ENCODE measurements at regions not wholly inside any gene's neighbourhood (a gene's known extent, or its start where the extent isn't known, plus 50 kb on each side); places are given as distances from the start of the nearest gene placed in this dataset.

- Histone ChIP-seq H2BK120ac (ENCODE audit: low read depth, low read length) (no peak overlapping the region), H2BK20ac (ENCODE audit: low read depth, low read length) (no peak overlapping the region), H2BK5ac (ENCODE audit: low read depth, low read length, poor library complexity, severe bottlenecking) (no peak overlapping the region), H3K36me3 (ENCODE audit: control insufficient read depth, insufficient read depth, low read length) (no peaks in the 10 kb centered on the region), H3K4me1 (ENCODE audit: control insufficient read depth, insufficient read depth, low read length) (no peaks in the 10 kb centered on the region), H3K27ac (ENCODE audit: insufficient read depth, low read length) (no peak overlapping the region), H4K20me1 (ENCODE audit: insufficient read depth, low read length) (no peaks in the 10 kb centered on the region), H3K18ac (ENCODE audit: low read depth, low read length) (no peak overlapping the region), H2BK15ac (ENCODE audit: low read depth, low read length) (no peak overlapping the region), H3K27me3 (ENCODE audit: control insufficient read depth, insufficient read depth, low read length) (no peaks in the 10 kb centered on the region), H3K56ac (ENCODE audit: extremely low read depth, insufficient read depth, low read length) (no peak overlapping the region), H3K9me3 (ENCODE audit: control insufficient read depth, insufficient read depth, low read length) (peaks cover 7% of the 10 kb centered on the region), H4K8ac (ENCODE audit: low read depth in 2 of 2, low read length in 2 of 2) (no peak overlapping the region), H2AK9ac (replicated peaks; ENCODE audit: low read depth, low read length, poor library complexity) (no peak overlapping the region), H4K5ac (ENCODE audit: low read depth, low read length) (no peak overlapping the region), H3K14ac (replicated peaks; ENCODE audit: low read depth, low read length) (no peak overlapping the region), H3K79me1 (ENCODE audit: low read depth in 1 of 2, low read length in 2 of 2) (no peaks in the 10 kb centered on the region), H3K23ac (ENCODE audit: low read depth, low read length) (no peak overlapping the region), H3K4me2 (ENCODE audit: low read depth, low read length) (no peak overlapping the region), H2AK5ac (ENCODE audit: low read depth, low read length) (no peak overlapping the region), H4K91ac (ENCODE audit: insufficient read depth, low read depth, low read length) (no peak overlapping the region), H2AFZ (replicated peaks; ENCODE audit: low read length, poor library complexity) (no peak overlapping the region), H3K9ac (ENCODE audit: low read depth, low read length) (no peak overlapping the region), H3K4me3 (ENCODE audit: insufficient read depth, low read depth, low read length) (no peak overlapping the region), H3K9me1 (ENCODE audit: insufficient read depth, low read length) (no peaks in the 10 kb centered on the region), H3K4ac (ENCODE audit: low read depth, low read length) (no peak overlapping the region)
- ChIA-PET POLR2A (ENCODE audit: unreplicated experiment) (no interaction called here), CTCF (no interaction called here)
- intact Hi-C loops (cut with micrococcal nuclease) = no loop called here
- dilution Hi-C loops (cut with HindIII; ENCODE audit: low sequenced_read_pairs, unreplicated experiment) = no loop called here
- no peak for ATAC-seq (ENCODE audit: low read depth)
- DNase-seq = no peak
- 17% methylated on average over 1 of the region's 5 CpGs; no CpG with 5 or more reads in 1 of the 2 experiments for WGBS, 2 experiments (ENCODE audit: extremely low coverage in 2 of 2, insufficient read length in 1 of 2)
- in situ Hi-C loops (cut with MboI; ENCODE audit: low sequenced_read_pairs) = no loop called here
- BruUV-seq (replicated peaks) = no TSS peak
- no peak for TF ChIP-seq RAD21 (IDR thresholded peaks at IDR 0.05; ENCODE audit: low read length)
- no peak for TF ChIP-seq MXI1 (IDR thresholded peaks at IDR 0.05; ENCODE audit: borderline replicate concordance, low read depth, low read length)
- TF ChIP-seq CEBPB (IDR thresholded peaks at IDR 0.05; ENCODE audit: low read depth, low read length) = no peak
- TF ChIP-seq SMC3 (IDR thresholded peaks at IDR 0.05; ENCODE audit: low read depth, low read length) = no peak
- TF ChIP-seq BHLHE40 (IDR thresholded peaks at IDR 0.05; ENCODE audit: low read depth, low read length) = no peak
- no peak for TF ChIP-seq MAFK (IDR thresholded peaks at IDR 0.05; ENCODE audit: low read depth, low read length)
- no peak for TF ChIP-seq NFE2L2 (IDR thresholded peaks at IDR 0.05; ENCODE audit: low read depth, low read length)
- no peak for TF ChIP-seq MAZ (IDR thresholded peaks at IDR 0.05; ENCODE audit: borderline replicate concordance, low read depth, low read length)
- TF ChIP-seq, protein P1, sequence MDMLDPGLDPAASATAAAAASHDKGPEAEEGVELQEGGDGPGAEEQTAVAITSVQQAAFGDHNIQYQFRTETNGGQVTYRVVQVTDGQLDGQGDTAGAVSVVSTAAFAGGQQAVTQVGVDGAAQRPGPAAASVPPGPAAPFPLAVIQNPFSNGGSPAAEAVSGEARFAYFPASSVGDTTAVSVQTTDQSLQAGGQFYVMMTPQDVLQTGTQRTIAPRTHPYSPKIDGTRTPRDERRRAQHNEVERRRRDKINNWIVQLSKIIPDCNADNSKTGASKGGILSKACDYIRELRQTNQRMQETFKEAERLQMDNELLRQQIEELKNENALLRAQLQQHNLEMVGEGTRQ (IDR thresholded peaks at IDR 0.05; ENCODE audit: low read depth, low read length) = no peak
- no peak for TF ChIP-seq CTCF (conservative IDR thresholded peaks at IDR 0.05; ENCODE audit: low read depth, low read length)
- TF ChIP-seq, protein P2, sequence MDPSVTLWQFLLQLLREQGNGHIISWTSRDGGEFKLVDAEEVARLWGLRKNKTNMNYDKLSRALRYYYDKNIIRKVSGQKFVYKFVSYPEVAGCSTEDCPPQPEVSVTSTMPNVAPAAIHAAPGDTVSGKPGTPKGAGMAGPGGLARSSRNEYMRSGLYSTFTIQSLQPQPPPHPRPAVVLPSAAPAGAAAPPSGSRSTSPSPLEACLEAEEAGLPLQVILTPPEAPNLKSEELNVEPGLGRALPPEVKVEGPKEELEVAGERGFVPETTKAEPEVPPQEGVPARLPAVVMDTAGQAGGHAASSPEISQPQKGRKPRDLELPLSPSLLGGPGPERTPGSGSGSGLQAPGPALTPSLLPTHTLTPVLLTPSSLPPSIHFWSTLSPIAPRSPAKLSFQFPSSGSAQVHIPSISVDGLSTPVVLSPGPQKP (IDR thresholded peaks at IDR 0.05; ENCODE audit: borderline replicate concordance, low read depth, low read length) = no peak
Measured at GRCh38 chr7:10727636-10728035, 246.0 kb upstream of the PHF14 start.

Data from IMR-90 (cell line).